ENCODE measurements at regions not wholly inside any gene's neighbourhood (a gene's known extent, or its start where the extent isn't known, plus 50 kb on each side); places are given as distances from the start of the nearest gene placed in this dataset.

DNA sequence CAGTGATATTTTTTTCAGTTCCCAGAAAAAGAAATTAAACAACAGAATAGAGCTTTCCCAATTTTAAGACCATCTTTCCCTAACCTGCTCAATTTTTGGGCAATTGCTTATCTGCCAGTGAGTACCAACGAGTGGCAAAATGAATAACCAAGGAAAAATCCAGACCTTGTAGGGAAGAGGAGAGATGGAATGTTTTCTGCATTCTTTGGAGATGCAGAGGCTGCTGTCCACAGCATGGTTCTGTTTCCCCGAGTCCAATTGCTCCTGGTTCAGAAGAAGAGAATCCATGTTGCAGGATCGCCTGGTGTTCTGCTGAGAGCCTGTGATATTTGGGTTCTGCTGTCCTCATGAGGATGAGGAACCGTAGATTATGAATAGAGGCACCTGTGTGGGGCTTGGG lies 68.2 kb upstream of the MGAT5 start:
- DNase-seq (no peak), FAIRE-seq (no peak)
- no peak overlapping the region for H3K9ac ChIP-seq (ENCODE audit: low read length in 3 of 3)
- H3K27ac ChIP-seq (ENCODE audit: low read depth in 2 of 2, low read length in 2 of 2): no peak overlapping the region
- H3K27me3 ChIP-seq (ENCODE audit: control insufficient read depth, insufficient read depth, low read length): no peaks in the 10 kb centered on the region
- no peaks in the 10 kb centered on the region for H3K9me3 ChIP-seq (ENCODE audit: control insufficient read depth in 2 of 3, insufficient read depth in 1 of 3, low read length in 3 of 3)
- peaks cover 0 to 4% (median 0%) of the 10 kb centered on the region in 3 donors for H3K4me1 ChIP-seq (ENCODE audit: control insufficient read depth in 2 of 3, insufficient read depth in 2 of 3, low read depth in 1 of 3, low read length in 3 of 3)
- no peaks in the 10 kb centered on the region for H3K36me3 ChIP-seq (ENCODE audit: control insufficient read depth in 2 of 3, insufficient read depth in 3 of 3, low read length in 3 of 3)
- intact Hi-C loops (cut with DNase I): no loop called here
- H3K4me3 ChIP-seq (ENCODE audit: low read length in 3 of 3): no peak overlapping the region
- TF ChIP-seq, protein P1, sequence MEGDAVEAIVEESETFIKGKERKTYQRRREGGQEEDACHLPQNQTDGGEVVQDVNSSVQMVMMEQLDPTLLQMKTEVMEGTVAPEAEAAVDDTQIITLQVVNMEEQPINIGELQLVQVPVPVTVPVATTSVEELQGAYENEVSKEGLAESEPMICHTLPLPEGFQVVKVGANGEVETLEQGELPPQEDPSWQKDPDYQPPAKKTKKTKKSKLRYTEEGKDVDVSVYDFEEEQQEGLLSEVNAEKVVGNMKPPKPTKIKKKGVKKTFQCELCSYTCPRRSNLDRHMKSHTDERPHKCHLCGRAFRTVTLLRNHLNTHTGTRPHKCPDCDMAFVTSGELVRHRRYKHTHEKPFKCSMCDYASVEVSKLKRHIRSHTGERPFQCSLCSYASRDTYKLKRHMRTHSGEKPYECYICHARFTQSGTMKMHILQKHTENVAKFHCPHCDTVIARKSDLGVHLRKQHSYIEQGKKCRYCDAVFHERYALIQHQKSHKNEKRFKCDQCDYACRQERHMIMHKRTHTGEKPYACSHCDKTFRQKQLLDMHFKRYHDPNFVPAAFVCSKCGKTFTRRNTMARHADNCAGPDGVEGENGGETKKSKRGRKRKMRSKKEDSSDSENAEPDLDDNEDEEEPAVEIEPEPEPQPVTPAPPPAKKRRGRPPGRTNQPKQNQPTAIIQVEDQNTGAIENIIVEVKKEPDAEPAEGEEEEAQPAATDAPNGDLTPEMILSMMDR (IDR thresholded peaks at IDR 0.05; ENCODE audit: borderline replicate concordance, extremely low read depth, insufficient read depth): no peak

DNA sequence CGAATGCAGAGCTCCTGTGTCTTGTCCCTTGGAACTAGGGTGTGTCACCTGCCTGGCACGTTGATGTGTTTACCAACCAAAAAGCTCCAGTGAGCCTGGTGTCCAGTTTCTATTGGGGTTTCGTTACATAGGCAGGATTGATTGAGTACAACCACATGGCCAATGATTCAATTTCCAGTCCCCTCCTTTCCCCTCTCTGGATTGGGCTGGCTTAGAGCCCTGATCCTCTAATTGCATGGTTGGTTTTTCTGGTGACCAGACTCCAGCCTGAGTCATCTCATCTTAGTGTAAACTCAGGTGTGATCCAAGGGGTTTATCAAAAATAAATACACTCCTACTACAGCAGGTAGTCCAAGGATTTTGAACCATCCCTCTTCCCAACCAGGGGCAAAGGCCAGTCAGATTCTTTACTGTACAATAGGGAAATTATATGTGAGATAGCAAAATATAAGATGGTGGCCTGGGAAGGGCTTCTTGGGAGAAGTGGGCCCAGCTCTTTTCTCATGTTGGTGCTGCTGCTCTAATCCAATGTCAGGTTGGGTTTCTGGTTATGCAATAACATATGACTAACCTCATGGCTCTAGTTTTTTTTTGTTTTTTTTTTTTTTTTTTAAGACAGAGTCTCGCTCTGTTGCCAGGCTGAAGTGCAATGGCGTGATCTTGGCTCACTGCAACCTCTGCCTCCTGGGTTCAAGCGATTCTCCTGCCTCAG lies 64.7 kb upstream of the MGAT5 start:
- no peak overlapping the region for H3K4me3 ChIP-seq (ENCODE audit: low read length in 3 of 3)
- no peak overlapping the region for H3K9ac ChIP-seq (ENCODE audit: low read length in 3 of 3)
- H3K27ac ChIP-seq (ENCODE audit: low read depth in 2 of 2, low read length in 2 of 2): no peak overlapping the region
- no peaks in the 10 kb centered on the region for H3K36me3 ChIP-seq (ENCODE audit: control insufficient read depth in 2 of 3, insufficient read depth in 3 of 3, low read length in 3 of 3)
- TF ChIP-seq, protein P1 (IDR thresholded peaks at IDR 0.05; ENCODE audit: borderline replicate concordance, extremely low read depth, insufficient read depth): no peak
- no peaks in the 10 kb centered on the region for H3K9me3 ChIP-seq (ENCODE audit: control insufficient read depth in 2 of 3, insufficient read depth in 1 of 3, low read length in 3 of 3)
- H3K4me1 ChIP-seq (ENCODE audit: control insufficient read depth in 2 of 3, insufficient read depth in 2 of 3, low read depth in 1 of 3, low read length in 3 of 3): peaks cover 0 to 7% (median 4%) of the 10 kb centered on the region in 3 donors
- intact Hi-C loops (cut with DNase I): no loop called here
- DNase-seq: no peak
- no peaks in the 10 kb centered on the region for H3K27me3 ChIP-seq (ENCODE audit: control insufficient read depth, insufficient read depth, low read length)
- FAIRE-seq: no peak

DNA sequence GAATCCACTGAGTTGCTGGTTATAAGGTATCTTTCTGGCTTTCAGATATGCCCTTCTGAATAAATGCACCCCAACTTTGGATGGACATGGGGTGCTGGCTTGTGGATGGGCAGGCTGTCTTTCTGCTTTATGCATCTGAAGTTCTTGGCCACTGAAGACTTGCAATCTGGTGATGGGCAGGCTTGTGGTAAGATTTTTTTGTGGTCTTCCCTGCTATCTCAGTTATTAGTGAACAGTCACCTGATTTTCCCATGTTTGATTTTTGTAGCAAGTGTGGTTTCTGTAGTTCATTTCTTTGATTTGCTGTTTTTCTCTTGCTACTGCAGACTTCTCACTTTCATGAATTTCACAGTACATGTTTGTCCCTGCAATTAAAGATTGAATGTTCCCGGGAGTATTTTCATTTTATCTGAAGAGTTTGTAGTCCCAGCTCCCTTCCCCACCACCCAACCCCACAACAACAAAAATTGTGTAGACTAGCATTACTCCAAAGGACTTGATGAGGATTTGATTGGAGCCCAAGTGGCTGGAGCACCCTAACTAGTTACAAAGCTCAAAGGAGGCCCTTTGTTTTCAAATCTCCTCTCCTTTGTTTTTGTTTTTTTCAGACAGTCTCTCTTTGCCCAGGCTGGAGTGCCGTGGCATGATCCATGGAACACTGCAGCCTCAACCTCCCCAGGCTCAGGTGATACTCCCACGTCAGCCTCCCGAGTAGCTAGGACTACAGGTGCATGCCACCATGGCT lies 63.6 kb upstream of the MGAT5 start:
- Histone ChIP-seq H3K27ac (ENCODE audit: low read depth in 2 of 2, low read length in 2 of 2) (no peak overlapping the region), H3K27me3 (ENCODE audit: control insufficient read depth, insufficient read depth, low read length) (no peaks in the 10 kb centered on the region), H3K9me3 (ENCODE audit: control insufficient read depth in 2 of 3, insufficient read depth in 1 of 3, low read length in 3 of 3) (no peaks in the 10 kb centered on the region), H3K4me3 (ENCODE audit: low read length in 3 of 3) (no peak overlapping the region), H3K36me3 (ENCODE audit: control insufficient read depth in 2 of 3, insufficient read depth in 3 of 3, low read length in 3 of 3) (no peaks in the 10 kb centered on the region), H3K9ac (ENCODE audit: low read length in 3 of 3) (no peak overlapping the region), H3K4me1 (ENCODE audit: control insufficient read depth in 2 of 3, insufficient read depth in 2 of 3, low read depth in 1 of 3, low read length in 3 of 3) (peaks cover 0 to 7% (median 4%) of the 10 kb centered on the region in 3 donors)
- intact Hi-C loops (cut with DNase I): no loop called here
- DNase-seq: no peak
- no peak for FAIRE-seq
- TF ChIP-seq, protein P1 (IDR thresholded peaks at IDR 0.05; ENCODE audit: borderline replicate concordance, extremely low read depth, insufficient read depth): no peak
